ENCODE measurements at regions not wholly inside any gene's neighbourhood (a gene's known extent, or its start where the extent isn't known, plus 50 kb on each side); places are given as distances from the start of the nearest gene placed in this dataset.

DNA sequence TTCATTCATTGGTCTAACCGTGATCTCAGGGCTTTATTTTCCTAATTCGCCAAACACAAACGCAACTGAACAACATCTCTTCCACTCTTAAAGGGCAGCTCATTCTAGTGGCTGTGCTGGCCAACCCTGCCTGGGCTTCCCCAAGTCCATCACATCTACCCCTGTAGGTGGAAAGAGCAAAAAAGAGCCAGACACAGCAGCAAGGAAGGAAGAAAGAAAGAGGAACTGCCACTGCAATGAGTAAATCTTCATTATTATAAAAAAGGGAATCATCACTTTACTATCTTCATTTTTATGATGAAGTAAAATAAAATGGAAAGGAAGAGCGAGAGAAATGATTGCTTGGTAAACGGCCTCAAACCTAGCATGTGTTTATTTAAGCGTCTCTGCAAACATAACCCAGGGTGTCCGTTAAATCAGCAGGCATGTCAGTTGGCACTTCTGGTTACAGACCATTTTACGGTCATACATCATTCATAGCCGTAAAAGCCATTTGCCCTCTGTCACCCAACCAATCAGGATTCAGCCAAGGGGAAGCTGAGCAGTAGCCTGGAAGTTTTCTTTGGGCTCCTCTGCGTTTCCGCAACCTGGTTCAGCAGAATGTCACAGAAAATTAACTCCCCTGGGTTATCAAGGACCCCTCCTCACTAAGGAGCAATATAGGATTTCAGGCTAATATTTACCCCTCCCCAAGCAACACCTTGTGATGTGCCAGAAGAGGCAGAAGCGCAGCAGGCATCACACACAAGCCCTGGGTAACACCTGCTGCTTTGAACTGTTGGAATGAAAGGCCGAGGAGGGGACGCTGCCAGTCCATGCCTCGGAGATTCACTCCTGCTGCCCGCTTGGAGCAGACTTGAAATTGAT lies 234.0 kb downstream of the SNX10 start:
- H2AFZ ChIP-seq (ENCODE audit: insufficient read depth, low read length, poor library complexity) = no peak overlapping the region
- H3K79me2 ChIP-seq (ENCODE audit: control insufficient read depth, insufficient read depth, low read length, poor library complexity) = no peaks in the 10 kb centered on the region
- H4K8ac ChIP-seq (ENCODE audit: low read depth, low read length) = no peak overlapping the region
- DNase-seq = no peak
- no peaks in the 10 kb centered on the region for H3K9me3 ChIP-seq (ENCODE audit: insufficient read depth, low read depth, low read length)
- no peak overlapping the region for H2BK12ac ChIP-seq (ENCODE audit: low read length)
- no peak overlapping the region for H3K27ac ChIP-seq (ENCODE audit: low read depth, low read length)
- H3K79me1 ChIP-seq (ENCODE audit: low read length) = no peaks in the 10 kb centered on the region
- H3K4me2 ChIP-seq (ENCODE audit: low read length) = no peak overlapping the region
- H3K4ac ChIP-seq (ENCODE audit: low read depth, low read length) = no peak overlapping the region
- no peaks in the 10 kb centered on the region for H3K27me3 ChIP-seq (ENCODE audit: insufficient read depth, low read length)
- H3K4me3 ChIP-seq (ENCODE audit: low read depth, low read length) = no peak overlapping the region
- no peak overlapping the region for H3K9ac ChIP-seq (ENCODE audit: low read length)
- no peak overlapping the region for H4K12ac ChIP-seq (ENCODE audit: low read depth, low read length)
- no peak overlapping the region for H3K14ac ChIP-seq (ENCODE audit: low read length)
- no peak overlapping the region for H2BK5ac ChIP-seq (ENCODE audit: low read depth, low read length, poor library complexity)
- no peak overlapping the region for H3K23ac ChIP-seq (ENCODE audit: low read length)
- no CpG with 5 or more reads among the region's 16 CpGs for WGBS (ENCODE audit: extremely low coverage, insufficient coverage, insufficient read length)
- H2BK120ac ChIP-seq (ENCODE audit: insufficient read depth, low read length, poor library complexity) = no peak overlapping the region
- no peak overlapping the region for H4K91ac ChIP-seq (ENCODE audit: low read depth, low read length)
- H3K36me3 ChIP-seq (ENCODE audit: control insufficient read depth in 1 of 2, insufficient read depth in 2 of 2, low read length in 2 of 2) = no peaks in the 10 kb centered on the region
- H3K18ac ChIP-seq (ENCODE audit: low read length) = no peak overlapping the region
- no peaks in the 10 kb centered on the region for H3K4me1 ChIP-seq (ENCODE audit: control insufficient read depth in 1 of 2, insufficient read depth in 2 of 2, low read length in 2 of 2)
- H2AK5ac ChIP-seq (ENCODE audit: low read length) = no peak overlapping the region

DNA sequence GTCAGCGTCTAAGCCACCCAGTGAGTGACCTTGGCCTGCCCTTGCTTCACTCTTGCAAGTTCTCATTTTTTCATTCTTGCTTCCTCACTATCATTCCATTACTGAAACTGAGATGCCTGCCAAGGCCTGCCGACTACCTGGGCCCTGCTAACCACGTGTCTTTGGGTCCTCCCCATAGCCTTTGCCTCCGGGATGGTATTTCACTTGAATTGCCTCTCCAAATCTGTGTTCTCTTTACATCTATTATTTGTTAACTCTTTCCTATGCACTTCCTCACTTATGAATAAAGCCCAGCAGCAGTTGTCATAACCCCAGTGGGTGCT lies 234.6 kb downstream of the SNX10 start:
- H3K27ac ChIP-seq (ENCODE audit: low read depth, low read length) = no peak overlapping the region

DNA sequence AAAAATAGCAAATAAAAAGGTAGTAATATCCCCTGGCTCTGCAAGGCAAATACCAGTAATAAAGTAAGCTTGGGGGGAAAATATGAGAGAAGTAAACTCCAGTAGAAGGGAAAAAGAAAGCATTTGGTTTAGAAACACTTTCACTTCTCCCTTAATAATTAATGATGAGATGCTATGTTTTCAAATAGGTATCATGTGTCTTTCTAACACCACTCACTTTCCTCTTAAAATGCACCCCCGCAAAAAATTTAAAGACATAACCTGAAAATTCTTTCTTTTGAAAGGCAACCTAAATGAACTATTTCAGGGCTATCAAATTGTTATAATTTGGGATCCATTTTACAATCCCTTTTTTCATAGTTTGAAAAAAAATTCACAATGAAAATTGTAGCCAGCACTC lies 240.3 kb downstream of the SNX10 start:
- H3K79me2 ChIP-seq (ENCODE audit: control insufficient read depth, insufficient read depth, low read length, poor library complexity) = no peaks in the 10 kb centered on the region
- DNase-seq = no peak
- no peak overlapping the region for H2BK12ac ChIP-seq (ENCODE audit: low read length)
- no peaks in the 10 kb centered on the region for H3K27me3 ChIP-seq (ENCODE audit: insufficient read depth, low read length)
- no peak overlapping the region for H2AK5ac ChIP-seq (ENCODE audit: low read length)
- no peaks in the 10 kb centered on the region for H3K9me3 ChIP-seq (ENCODE audit: insufficient read depth, low read depth, low read length)
- no peak overlapping the region for H3K4me2 ChIP-seq (ENCODE audit: low read length)
- H3K36me3 ChIP-seq (ENCODE audit: control insufficient read depth in 1 of 2, insufficient read depth in 2 of 2, low read length in 2 of 2) = no peaks in the 10 kb centered on the region
- H3K4me1 ChIP-seq (ENCODE audit: control insufficient read depth in 1 of 2, insufficient read depth in 2 of 2, low read length in 2 of 2) = no peaks in the 10 kb centered on the region
- H2BK5ac ChIP-seq (ENCODE audit: low read depth, low read length, poor library complexity) = no peak overlapping the region
- no peak overlapping the region for H3K18ac ChIP-seq (ENCODE audit: low read length)
- H4K91ac ChIP-seq (ENCODE audit: low read depth, low read length) = no peak overlapping the region
- no peak overlapping the region for H3K14ac ChIP-seq (ENCODE audit: low read length)
- H2BK120ac ChIP-seq (ENCODE audit: insufficient read depth, low read length, poor library complexity) = no peak overlapping the region
- no peak overlapping the region for H3K9ac ChIP-seq (ENCODE audit: low read length)
- no peaks in the 10 kb centered on the region for H3K79me1 ChIP-seq (ENCODE audit: low read length)
- no CpG with 5 or more reads among the region's 1 CpG for WGBS (ENCODE audit: extremely low coverage, insufficient coverage, insufficient read length)
- H2AFZ ChIP-seq (ENCODE audit: insufficient read depth, low read length, poor library complexity) = no peak overlapping the region
- H4K8ac ChIP-seq (ENCODE audit: low read depth, low read length) = no peak overlapping the region
- H4K12ac ChIP-seq (ENCODE audit: low read depth, low read length) = no peak overlapping the region
- no peak overlapping the region for H3K4ac ChIP-seq (ENCODE audit: low read depth, low read length)
- no peak overlapping the region for H3K4me3 ChIP-seq (ENCODE audit: low read depth, low read length)
- no peak overlapping the region for H3K23ac ChIP-seq (ENCODE audit: low read length)
- no peak overlapping the region for H3K27ac ChIP-seq (ENCODE audit: low read depth, low read length)

More for the DNA sequence above, 234.6 kb downstream of the SNX10 start:
- H4K91ac ChIP-seq (ENCODE audit: low read depth, low read length) = no peak overlapping the region
- H2BK5ac ChIP-seq (ENCODE audit: low read depth, low read length, poor library complexity) = no peak overlapping the region
- no peak overlapping the region for H2AK5ac ChIP-seq (ENCODE audit: low read length)
- H3K4me2 ChIP-seq (ENCODE audit: low read length) = no peak overlapping the region
- H3K4ac ChIP-seq (ENCODE audit: low read depth, low read length) = no peak overlapping the region
- H2BK120ac ChIP-seq (ENCODE audit: insufficient read depth, low read length, poor library complexity) = no peak overlapping the region
- H3K79me1 ChIP-seq (ENCODE audit: low read length) = no peaks in the 10 kb centered on the region
- no peak overlapping the region for H3K14ac ChIP-seq (ENCODE audit: low read length)
- no peaks in the 10 kb centered on the region for H3K79me2 ChIP-seq (ENCODE audit: control insufficient read depth, insufficient read depth, low read length, poor library complexity)
- H3K36me3 ChIP-seq (ENCODE audit: control insufficient read depth in 1 of 2, insufficient read depth in 2 of 2, low read length in 2 of 2) = no peaks in the 10 kb centered on the region
- no peak overlapping the region for H3K9ac ChIP-seq (ENCODE audit: low read length)
- no peak overlapping the region for H4K8ac ChIP-seq (ENCODE audit: low read depth, low read length)
- no peak overlapping the region for H2AFZ ChIP-seq (ENCODE audit: insufficient read depth, low read length, poor library complexity)
- H4K12ac ChIP-seq (ENCODE audit: low read depth, low read length) = no peak overlapping the region
- no peak overlapping the region for H3K18ac ChIP-seq (ENCODE audit: low read length)
- H3K27me3 ChIP-seq (ENCODE audit: insufficient read depth, low read length) = no peaks in the 10 kb centered on the region
- H3K4me1 ChIP-seq (ENCODE audit: control insufficient read depth in 1 of 2, insufficient read depth in 2 of 2, low read length in 2 of 2) = no peaks in the 10 kb centered on the region
- no peak for DNase-seq
- no peak overlapping the region for H3K23ac ChIP-seq (ENCODE audit: low read length)
- H3K9me3 ChIP-seq (ENCODE audit: insufficient read depth, low read depth, low read length) = no peaks in the 10 kb centered on the region
- no peak overlapping the region for H3K4me3 ChIP-seq (ENCODE audit: low read depth, low read length)
- WGBS (ENCODE audit: extremely low coverage, insufficient coverage, insufficient read length) = no CpG with 5 or more reads among the region's 4 CpGs
- H2BK12ac ChIP-seq (ENCODE audit: low read length) = no peak overlapping the region

DNA sequence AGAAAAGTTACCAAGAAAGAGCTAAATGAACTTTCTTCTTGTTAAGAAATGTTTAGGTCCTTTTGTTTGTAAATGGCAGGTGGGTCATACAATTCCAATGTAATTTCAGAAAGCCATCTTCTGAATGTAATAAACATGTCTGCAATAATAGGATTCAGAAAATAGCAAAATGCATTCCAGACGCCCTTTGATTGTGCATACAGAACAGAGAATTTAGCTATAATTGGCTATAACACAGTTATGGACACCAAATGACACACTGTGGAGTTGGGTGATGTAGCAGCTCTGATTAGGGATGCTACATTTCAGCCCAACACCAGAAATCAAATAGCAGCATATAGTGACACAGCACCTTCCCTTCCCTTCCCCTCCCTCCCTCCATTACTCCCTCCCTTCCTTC lies 240.8 kb downstream of the SNX10 start:
- no peak overlapping the region for H2BK120ac ChIP-seq (ENCODE audit: insufficient read depth, low read length, poor library complexity)
- no peaks in the 10 kb centered on the region for H3K79me1 ChIP-seq (ENCODE audit: low read length)
- H4K91ac ChIP-seq (ENCODE audit: low read depth, low read length) = no peak overlapping the region
- no peak overlapping the region for H3K4me3 ChIP-seq (ENCODE audit: low read depth, low read length)
- H4K12ac ChIP-seq (ENCODE audit: low read depth, low read length) = no peak overlapping the region
- H4K8ac ChIP-seq (ENCODE audit: low read depth, low read length) = no peak overlapping the region
- no peak overlapping the region for H3K14ac ChIP-seq (ENCODE audit: low read length)
- no CpG with 5 or more reads among the region's 1 CpG for WGBS (ENCODE audit: extremely low coverage, insufficient coverage, insufficient read length)
- H3K79me2 ChIP-seq (ENCODE audit: control insufficient read depth, insufficient read depth, low read length, poor library complexity) = no peaks in the 10 kb centered on the region
- no peak overlapping the region for H2BK5ac ChIP-seq (ENCODE audit: low read depth, low read length, poor library complexity)
- DNase-seq = no peak
- no peaks in the 10 kb centered on the region for H3K27me3 ChIP-seq (ENCODE audit: insufficient read depth, low read length)
- no peaks in the 10 kb centered on the region for H3K9me3 ChIP-seq (ENCODE audit: insufficient read depth, low read depth, low read length)
- no peak overlapping the region for H2BK12ac ChIP-seq (ENCODE audit: low read length)
- H2AFZ ChIP-seq (ENCODE audit: insufficient read depth, low read length, poor library complexity) = no peak overlapping the region
- H3K27ac ChIP-seq (ENCODE audit: low read depth, low read length) = no peak overlapping the region
- H2AK5ac ChIP-seq (ENCODE audit: low read length) = no peak overlapping the region
- H3K36me3 ChIP-seq (ENCODE audit: control insufficient read depth in 1 of 2, insufficient read depth in 2 of 2, low read length in 2 of 2) = no peaks in the 10 kb centered on the region
- H3K9ac ChIP-seq (ENCODE audit: low read length) = no peak overlapping the region
- H3K18ac ChIP-seq (ENCODE audit: low read length) = no peak overlapping the region
- H3K4me1 ChIP-seq (ENCODE audit: control insufficient read depth in 1 of 2, insufficient read depth in 2 of 2, low read length in 2 of 2) = no peaks in the 10 kb centered on the region
- H3K4ac ChIP-seq (ENCODE audit: low read depth, low read length) = no peak overlapping the region
- no peak overlapping the region for H3K4me2 ChIP-seq (ENCODE audit: low read length)
- H3K23ac ChIP-seq (ENCODE audit: low read length) = no peak overlapping the region

Measured in trophoblast cell (in vitro differentiated cells and primary cell).